Ovary (tissue), 3 donors: ENCODE measurements at regions not wholly inside any gene's neighbourhood (a gene's known extent, or its start where the extent isn't known, plus 50 kb on each side); places are given as distances from the start of the nearest gene placed in this dataset.

Experiments
- EP300 ChIP-seq: sonication (generic); formaldehyde crosslinking; IDR thresholded peaks from one replicate; pipeline ENCODE4 v1.6.1; 2017; ENCODE audit warnings: antibody characterized with exemption
- POLR2A ChIP-seq: fragments of 450-650 bp; IDR thresholded peaks from one replicate; pipeline ENCODE4 v1.6.1; 2017; ENCODE audit warnings: antibody characterized with exemption, mild to moderate bottlenecking, moderate library complexity
- TF ChIP-seq, protein P1 (sequence below), 3 donors: fragments of 450-650 bp in 2 of 3; fragments of 200-600 bp in 1 of 3; IDR thresholded peaks; one replicate each; pipeline versions ENCODE4 v1.5.1 to v1.8.0; 2016 to 2022; ENCODE audit warnings: antibody characterized with exemption in 3 of 3, mild to moderate bottlenecking in 1 of 3
- donor health status: DM: no; HTN: no; CAD: no.

DNA sequence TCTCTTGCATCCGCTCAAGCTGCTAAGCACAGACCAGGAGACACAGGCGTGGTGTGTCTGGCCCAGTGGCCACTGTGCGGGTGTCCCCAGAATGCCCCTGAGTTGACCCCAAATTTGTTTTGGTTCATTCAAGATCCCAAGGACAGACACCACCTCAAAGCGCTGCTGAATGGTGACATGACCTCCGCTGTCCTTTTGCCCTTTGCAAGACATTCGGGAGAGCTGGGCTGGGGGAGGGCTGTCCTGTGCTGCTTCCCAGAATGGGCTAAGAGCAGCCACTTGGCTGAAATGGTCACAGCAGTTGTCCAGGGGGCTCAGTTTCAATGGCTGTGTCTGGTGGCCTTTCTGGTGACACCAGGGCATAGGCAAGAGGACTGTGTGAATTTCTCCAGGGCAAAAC, 84.1 kb downstream of the SMIM21 start:
- TF ChIP-seq, protein P1, sequence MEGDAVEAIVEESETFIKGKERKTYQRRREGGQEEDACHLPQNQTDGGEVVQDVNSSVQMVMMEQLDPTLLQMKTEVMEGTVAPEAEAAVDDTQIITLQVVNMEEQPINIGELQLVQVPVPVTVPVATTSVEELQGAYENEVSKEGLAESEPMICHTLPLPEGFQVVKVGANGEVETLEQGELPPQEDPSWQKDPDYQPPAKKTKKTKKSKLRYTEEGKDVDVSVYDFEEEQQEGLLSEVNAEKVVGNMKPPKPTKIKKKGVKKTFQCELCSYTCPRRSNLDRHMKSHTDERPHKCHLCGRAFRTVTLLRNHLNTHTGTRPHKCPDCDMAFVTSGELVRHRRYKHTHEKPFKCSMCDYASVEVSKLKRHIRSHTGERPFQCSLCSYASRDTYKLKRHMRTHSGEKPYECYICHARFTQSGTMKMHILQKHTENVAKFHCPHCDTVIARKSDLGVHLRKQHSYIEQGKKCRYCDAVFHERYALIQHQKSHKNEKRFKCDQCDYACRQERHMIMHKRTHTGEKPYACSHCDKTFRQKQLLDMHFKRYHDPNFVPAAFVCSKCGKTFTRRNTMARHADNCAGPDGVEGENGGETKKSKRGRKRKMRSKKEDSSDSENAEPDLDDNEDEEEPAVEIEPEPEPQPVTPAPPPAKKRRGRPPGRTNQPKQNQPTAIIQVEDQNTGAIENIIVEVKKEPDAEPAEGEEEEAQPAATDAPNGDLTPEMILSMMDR (IDR thresholded peaks at IDR 0.05), result no peak
- TF ChIP-seq EP300, result no peak
- TF ChIP-seq POLR2A, result no peak
